ENCODE measurements at regions not wholly inside any gene's neighbourhood (a gene's known extent, or its start where the extent isn't known, plus 50 kb on each side); places are given as distances from the start of the nearest gene placed in this dataset.

DNA sequence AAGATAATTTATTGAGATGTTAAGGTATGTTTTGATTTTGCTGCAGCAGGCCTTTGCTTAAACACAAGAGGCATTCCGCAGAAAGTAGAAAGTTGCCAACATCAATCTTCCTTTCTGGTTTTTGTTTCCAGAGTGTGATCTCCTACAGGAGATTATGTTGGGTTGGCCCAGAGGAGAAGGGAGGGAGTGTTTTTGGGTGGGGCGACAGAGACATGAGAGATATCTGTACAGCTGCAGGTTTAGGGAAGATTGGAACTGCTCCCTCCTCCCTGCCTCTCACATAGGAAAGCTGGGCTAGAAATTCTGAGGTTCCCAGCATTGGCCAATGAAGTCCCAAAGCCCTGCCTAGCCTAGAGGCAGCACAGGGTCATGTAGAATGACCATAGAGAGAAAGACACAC, 211.0 kb downstream of the CEMIP2 start:
- H3K27me3 ChIP-seq (replicated peaks; ENCODE audit: insufficient read depth): no peaks in the 10 kb centered on the region
- no peak overlapping the region for H3K27ac ChIP-seq
- no peak for DNase-seq (ENCODE audit: low spot score)
- H3K36me3 ChIP-seq: no peaks in the 10 kb centered on the region
- H3K4me1 ChIP-seq (replicated peaks): no peaks in the 10 kb centered on the region
- no peaks in the 10 kb centered on the region for H3K9me3 ChIP-seq
- no peak overlapping the region for H3K4me3 ChIP-seq
- TF ChIP-seq POLR2AphosphoS5 (IDR thresholded peaks at IDR 0.05): no peak
- TF ChIP-seq, protein P1, sequence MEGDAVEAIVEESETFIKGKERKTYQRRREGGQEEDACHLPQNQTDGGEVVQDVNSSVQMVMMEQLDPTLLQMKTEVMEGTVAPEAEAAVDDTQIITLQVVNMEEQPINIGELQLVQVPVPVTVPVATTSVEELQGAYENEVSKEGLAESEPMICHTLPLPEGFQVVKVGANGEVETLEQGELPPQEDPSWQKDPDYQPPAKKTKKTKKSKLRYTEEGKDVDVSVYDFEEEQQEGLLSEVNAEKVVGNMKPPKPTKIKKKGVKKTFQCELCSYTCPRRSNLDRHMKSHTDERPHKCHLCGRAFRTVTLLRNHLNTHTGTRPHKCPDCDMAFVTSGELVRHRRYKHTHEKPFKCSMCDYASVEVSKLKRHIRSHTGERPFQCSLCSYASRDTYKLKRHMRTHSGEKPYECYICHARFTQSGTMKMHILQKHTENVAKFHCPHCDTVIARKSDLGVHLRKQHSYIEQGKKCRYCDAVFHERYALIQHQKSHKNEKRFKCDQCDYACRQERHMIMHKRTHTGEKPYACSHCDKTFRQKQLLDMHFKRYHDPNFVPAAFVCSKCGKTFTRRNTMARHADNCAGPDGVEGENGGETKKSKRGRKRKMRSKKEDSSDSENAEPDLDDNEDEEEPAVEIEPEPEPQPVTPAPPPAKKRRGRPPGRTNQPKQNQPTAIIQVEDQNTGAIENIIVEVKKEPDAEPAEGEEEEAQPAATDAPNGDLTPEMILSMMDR (IDR thresholded peaks at IDR 0.05): no peak
- TF ChIP-seq POLR2A (IDR thresholded peaks at IDR 0.05): no peak
- WGBS: 41% methylated on average over 2 of the region's 2 CpGs
- intact Hi-C loops (cut with DNase I): no loop called here

- TF ChIP-seq, protein P1 (IDR thresholded peaks at IDR 0.05): no peak
- no peak for DNase-seq (ENCODE audit: low spot score)
- no peaks in the 10 kb centered on the region for H3K36me3 ChIP-seq
- no peaks in the 10 kb centered on the region for H3K4me1 ChIP-seq (replicated peaks)
- intact Hi-C loops (cut with DNase I): no loop called here
- no peaks in the 10 kb centered on the region for H3K9me3 ChIP-seq
- no peak overlapping the region for H3K4me3 ChIP-seq
- no peaks in the 10 kb centered on the region for H3K27me3 ChIP-seq (replicated peaks; ENCODE audit: insufficient read depth)
- H3K27ac ChIP-seq: no peak overlapping the region
- WGBS: 11% methylated on average over 7 of the region's 7 CpGs
These were observed 215.8 kb downstream of the CEMIP2 start for GRCh38 chr9:71552480-71552879.

- TF ChIP-seq POLR2A (IDR thresholded peaks at IDR 0.05) (no peak), POLR2AphosphoS5 (IDR thresholded peaks at IDR 0.05) (no peak)
- TF ChIP-seq, protein P1 (IDR thresholded peaks at IDR 0.05): no peak
- no peaks in the 10 kb centered on the region for H3K36me3 ChIP-seq
- 77% methylated on average over 2 of the region's 2 CpGs for WGBS
- intact Hi-C loops (cut with DNase I): no loop called here
- H3K27ac ChIP-seq: no peak overlapping the region
- no peak for DNase-seq (ENCODE audit: low spot score)
- no peaks in the 10 kb centered on the region for H3K9me3 ChIP-seq
- H3K4me1 ChIP-seq (replicated peaks): no peaks in the 10 kb centered on the region
- no peak overlapping the region for H3K4me3 ChIP-seq
- H3K27me3 ChIP-seq (replicated peaks; ENCODE audit: insufficient read depth): no peaks in the 10 kb centered on the region
These were observed 219.3 kb downstream of the CEMIP2 start for GRCh38 chr9:71549023-71549422.

GRCh38 chr9:71544464-71544863, 223.8 kb downstream of the CEMIP2 start:
- Histone ChIP-seq H3K27ac (no peak overlapping the region), H3K4me1 (replicated peaks) (no peaks in the 10 kb centered on the region), H3K27me3 (replicated peaks; ENCODE audit: insufficient read depth) (no peaks in the 10 kb centered on the region), H3K9me3 (no peaks in the 10 kb centered on the region), H3K36me3 (no peaks in the 10 kb centered on the region), H3K4me3 (no peak overlapping the region)
- 64% methylated on average over 4 of the region's 4 CpGs for WGBS
- intact Hi-C loops (cut with DNase I): no loop called here
- TF ChIP-seq POLR2A (IDR thresholded peaks at IDR 0.05) (no peak), POLR2AphosphoS5 (IDR thresholded peaks at IDR 0.05) (no peak)
- TF ChIP-seq, protein P1 (IDR thresholded peaks at IDR 0.05): no peak
- DNase-seq (ENCODE audit: low spot score): no peak

DNA sequence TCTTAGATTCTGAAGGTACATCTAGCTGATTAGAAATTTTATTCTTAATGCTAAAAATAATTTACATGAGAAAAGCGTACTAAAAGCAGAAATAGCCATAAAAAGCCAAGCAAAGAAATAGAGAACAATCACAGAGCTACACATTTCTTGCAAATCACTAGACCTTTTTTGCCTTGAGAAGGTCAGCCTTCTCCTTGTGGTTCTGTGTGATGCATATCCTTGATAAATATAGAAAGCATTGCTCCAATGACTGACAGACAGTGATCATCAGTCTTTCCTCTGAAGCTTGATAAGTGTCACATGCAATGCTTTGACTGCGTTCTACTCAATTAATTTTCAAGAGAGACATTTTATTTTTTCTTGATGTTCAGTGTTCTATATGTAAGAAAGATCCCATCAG, 226.9 kb downstream of the CEMIP2 start:
- TF ChIP-seq POLR2A (IDR thresholded peaks at IDR 0.05): no peak
- TF ChIP-seq POLR2AphosphoS5 (IDR thresholded peaks at IDR 0.05): no peak
- TF ChIP-seq, protein P1 (IDR thresholded peaks at IDR 0.05): no peak
- Histone ChIP-seq H3K36me3 (no peaks in the 10 kb centered on the region), H3K27me3 (replicated peaks; ENCODE audit: insufficient read depth) (no peaks in the 10 kb centered on the region), H3K4me1 (replicated peaks) (no peaks in the 10 kb centered on the region), H3K27ac (no peak overlapping the region), H3K4me3 (no peak overlapping the region), H3K9me3 (no peaks in the 10 kb centered on the region)
- WGBS: 94% methylated on average over 2 of the region's 2 CpGs
- DNase-seq (ENCODE audit: low spot score): no peak
- intact Hi-C loops (cut with DNase I): no loop called here
